ENCODE measurements at regions not wholly inside any gene's neighbourhood (a gene's known extent, or its start where the extent isn't known, plus 50 kb on each side); places are given as distances from the start of the nearest gene placed in this dataset.

DNA sequence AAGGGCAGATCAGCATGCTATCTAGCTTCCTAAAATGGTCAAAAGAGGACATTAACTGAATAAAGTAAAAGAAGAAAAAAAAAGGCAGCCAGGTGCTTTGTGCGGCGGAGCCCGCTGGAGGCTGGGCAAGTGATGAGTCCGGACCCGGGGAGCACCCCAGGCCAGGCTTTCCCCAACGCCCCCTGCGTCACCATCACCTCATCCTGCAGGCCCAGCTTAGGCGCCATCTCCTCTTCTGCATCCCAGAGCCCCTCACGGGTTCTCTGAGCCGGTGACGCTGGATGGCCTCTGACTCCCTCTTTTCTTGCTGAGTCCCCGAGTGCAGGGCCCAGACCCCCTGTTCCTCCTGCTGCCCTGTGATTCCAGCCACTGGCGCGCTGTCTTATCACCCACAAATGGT is 250.1 kb downstream of the TBXT start:
- TF ChIP-seq, protein P1, sequence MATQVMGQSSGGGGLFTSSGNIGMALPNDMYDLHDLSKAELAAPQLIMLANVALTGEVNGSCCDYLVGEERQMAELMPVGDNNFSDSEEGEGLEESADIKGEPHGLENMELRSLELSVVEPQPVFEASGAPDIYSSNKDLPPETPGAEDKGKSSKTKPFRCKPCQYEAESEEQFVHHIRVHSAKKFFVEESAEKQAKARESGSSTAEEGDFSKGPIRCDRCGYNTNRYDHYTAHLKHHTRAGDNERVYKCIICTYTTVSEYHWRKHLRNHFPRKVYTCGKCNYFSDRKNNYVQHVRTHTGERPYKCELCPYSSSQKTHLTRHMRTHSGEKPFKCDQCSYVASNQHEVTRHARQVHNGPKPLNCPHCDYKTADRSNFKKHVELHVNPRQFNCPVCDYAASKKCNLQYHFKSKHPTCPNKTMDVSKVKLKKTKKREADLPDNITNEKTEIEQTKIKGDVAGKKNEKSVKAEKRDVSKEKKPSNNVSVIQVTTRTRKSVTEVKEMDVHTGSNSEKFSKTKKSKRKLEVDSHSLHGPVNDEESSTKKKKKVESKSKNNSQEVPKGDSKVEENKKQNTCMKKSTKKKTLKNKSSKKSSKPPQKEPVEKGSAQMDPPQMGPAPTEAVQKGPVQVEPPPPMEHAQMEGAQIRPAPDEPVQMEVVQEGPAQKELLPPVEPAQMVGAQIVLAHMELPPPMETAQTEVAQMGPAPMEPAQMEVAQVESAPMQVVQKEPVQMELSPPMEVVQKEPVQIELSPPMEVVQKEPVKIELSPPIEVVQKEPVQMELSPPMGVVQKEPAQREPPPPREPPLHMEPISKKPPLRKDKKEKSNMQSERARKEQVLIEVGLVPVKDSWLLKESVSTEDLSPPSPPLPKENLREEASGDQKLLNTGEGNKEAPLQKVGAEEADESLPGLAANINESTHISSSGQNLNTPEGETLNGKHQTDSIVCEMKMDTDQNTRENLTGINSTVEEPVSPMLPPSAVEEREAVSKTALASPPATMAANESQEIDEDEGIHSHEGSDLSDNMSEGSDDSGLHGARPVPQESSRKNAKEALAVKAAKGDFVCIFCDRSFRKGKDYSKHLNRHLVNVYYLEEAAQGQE (IDR thresholded peaks at IDR 0.05; ENCODE audit: insufficient read depth in 1 of 2, low read depth in 2 of 2, low read length in 1 of 2), result no peak
- TF ChIP-seq, protein P2, sequence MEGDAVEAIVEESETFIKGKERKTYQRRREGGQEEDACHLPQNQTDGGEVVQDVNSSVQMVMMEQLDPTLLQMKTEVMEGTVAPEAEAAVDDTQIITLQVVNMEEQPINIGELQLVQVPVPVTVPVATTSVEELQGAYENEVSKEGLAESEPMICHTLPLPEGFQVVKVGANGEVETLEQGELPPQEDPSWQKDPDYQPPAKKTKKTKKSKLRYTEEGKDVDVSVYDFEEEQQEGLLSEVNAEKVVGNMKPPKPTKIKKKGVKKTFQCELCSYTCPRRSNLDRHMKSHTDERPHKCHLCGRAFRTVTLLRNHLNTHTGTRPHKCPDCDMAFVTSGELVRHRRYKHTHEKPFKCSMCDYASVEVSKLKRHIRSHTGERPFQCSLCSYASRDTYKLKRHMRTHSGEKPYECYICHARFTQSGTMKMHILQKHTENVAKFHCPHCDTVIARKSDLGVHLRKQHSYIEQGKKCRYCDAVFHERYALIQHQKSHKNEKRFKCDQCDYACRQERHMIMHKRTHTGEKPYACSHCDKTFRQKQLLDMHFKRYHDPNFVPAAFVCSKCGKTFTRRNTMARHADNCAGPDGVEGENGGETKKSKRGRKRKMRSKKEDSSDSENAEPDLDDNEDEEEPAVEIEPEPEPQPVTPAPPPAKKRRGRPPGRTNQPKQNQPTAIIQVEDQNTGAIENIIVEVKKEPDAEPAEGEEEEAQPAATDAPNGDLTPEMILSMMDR (IDR thresholded peaks at IDR 0.05), result no peak

All from Panc1 (cell line).